Left hindlimb (tissue), 1 donor: ENCODE measurements at regions not wholly inside any gene's neighbourhood (a gene's known extent, or its start where the extent isn't known, plus 50 kb on each side); places are given as distances from the start of the nearest gene placed in this dataset.

Experiments used
- DNase-seq: peaks from one replicate; pipeline ENCODE4 v3.0.0-alpha.2; 2018

DNA sequence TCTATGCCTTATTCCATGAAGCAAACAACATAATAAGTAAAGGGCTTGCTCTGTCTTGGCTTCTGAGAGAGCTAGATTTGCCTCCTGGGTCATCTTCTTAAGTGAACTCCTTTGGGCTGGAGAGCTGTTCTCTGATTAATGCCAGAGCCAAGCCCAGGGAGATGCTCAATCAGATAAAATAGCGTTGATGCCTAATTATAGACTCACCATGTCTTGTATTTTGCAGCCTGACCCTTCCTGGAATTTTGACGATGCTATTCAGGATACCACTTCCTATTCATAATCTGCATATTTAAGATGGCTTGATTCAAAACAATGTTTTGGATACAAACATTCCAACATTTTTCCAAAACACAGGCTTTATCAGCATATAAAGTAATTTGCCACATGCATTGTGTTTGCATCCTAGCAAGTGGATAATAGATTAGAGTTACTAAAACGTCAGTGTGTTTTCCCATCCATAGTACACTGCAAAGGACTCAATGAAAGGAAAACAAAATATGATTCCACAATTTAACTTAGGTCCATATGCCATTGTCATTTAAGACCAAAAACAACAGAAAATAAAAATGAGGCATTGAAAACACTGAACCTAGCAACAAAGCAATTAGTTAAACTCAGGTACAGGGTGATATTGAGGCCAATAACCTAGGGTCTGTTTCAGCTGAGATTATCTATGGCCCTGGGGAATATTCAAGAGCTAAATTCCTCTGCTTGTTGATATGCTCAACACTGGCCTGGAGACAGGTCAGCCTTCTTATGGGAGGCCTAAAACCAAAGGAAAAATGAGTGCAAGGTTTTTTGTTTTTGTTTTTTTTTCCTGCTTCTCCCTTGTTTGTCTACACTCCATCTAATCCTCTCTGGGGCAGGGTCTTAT, 184.2 kb upstream of the FOXN3 start:
- no peak for DNase-seq

DNA sequence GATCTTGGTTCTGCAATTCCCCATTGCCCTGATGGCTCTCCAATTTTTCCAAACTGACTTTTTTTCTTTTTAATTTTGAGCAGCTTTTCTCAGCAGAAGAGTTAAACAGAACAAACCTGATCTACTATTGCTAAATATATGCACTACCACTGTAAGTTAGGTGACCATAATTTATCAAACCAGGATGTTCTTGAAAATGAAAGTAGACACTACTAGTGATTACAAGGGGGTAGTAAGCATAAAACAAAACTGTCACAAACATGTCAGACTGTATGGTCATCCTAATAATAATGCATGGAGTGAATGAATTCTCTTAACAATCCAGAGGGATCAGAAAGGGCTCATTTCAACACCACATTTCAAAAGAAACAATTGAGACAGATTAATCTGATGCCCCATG, 183.0 kb upstream of the FOXN3 start:
- DNase-seq: no peak

DNA sequence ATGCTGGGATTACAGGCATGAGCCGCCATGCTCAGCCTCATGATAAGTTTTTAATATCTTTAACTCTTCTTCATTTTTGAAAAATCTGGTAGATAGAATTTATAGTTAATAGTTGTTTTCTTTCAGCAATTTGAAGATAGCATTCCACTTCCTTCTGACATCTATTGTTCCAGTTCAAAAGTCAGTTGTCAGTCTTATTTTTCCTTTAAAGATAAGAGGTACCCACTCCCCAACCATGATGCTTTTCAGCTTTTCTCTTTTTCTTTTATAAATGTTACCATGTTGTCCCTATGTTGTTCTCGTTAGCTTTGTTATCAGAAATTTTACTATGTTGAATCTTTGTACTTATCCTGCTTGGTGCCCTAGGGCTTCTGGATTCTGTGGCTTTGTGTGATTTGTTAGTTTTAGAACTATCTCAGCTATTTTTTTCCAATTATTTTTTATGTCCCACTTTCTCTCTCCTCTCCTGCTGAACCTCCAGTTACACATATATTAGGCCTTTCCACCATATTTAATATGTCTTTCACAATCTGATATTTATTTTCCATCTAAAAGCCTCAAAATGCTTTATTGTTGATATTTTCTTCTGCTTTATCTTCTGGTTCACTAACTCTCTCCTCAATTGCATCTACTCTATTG, 181.6 kb upstream of the FOXN3 start:
- DNase-seq: no peak

DNA sequence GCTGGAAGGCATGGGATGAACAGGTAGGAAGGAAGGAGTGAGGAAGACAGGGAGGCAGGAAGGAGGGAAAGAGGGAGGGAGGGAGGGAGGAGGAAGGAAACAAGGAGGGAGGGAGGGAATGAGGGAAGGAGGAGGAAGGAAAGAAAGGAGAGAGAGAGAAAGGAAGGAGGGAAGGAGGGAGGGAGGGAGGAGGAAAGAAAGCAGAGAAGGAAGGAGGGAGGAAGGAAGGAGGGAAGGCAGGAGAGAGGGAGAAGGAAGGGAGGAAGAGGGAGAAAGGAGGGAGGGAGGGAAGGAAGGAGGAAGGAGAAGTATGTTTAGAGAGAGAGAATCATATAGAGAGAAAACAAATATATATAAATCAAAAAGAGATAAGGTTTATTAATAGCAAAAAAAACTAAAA, 175.9 kb upstream of the FOXN3 start:
- DNase-seq: no peak

DNA sequence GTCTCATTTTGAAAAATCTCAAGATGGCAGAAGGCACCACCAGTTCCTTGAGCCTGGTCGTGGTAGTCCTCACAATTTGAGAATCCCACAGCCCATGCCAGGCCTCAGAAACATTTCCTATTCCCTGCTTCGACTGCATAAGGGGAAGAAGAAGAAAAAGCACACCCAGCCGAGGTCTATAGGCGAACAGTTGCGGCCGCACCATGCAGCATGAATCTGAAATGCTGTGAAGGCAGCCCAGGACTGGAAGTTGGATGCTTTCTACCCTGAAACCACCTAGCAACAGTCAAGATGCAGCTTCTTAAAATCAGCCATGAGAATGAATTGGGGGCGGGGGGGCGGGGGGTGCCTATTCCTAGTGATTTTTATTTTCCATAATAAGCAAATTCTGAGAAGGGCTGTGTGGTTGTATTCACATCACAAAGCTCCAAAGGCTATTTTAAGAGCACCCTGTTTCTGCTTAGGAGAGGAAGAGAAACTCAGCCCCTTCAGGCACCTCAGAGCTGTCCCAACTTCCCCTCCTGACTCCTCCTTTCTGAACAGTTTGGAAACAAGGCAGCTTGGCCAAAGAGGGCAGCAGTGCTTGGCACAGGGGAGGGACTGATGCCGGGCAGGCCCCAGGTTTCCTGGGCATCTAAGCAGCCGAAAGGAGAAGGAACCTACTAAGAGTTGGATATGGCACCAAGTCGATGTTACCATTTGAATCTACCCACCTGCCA, 172.5 kb upstream of the FOXN3 start:
- no peak for DNase-seq

DNA sequence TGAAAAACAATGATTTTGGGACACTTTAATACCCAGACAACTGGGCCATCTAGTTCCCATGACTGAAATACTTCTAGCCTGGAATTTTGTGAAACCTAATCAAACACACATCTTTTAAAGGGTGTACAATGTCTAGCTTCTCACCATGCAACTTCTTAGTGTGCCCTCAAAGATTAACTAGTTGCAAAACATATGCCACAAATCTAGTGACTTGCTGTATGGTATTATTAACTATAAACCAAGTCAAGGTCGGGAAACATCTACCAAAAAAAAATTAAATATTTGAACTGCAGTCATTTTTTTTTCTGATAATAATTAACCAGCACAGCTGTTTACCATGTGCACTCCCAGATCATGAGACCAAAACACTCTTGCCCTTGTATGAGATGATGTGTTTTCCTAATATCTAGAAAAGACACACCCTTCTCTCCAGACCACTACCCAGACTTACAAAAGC, 171.8 kb upstream of the FOXN3 start:
- DNase-seq: no peak

DNA sequence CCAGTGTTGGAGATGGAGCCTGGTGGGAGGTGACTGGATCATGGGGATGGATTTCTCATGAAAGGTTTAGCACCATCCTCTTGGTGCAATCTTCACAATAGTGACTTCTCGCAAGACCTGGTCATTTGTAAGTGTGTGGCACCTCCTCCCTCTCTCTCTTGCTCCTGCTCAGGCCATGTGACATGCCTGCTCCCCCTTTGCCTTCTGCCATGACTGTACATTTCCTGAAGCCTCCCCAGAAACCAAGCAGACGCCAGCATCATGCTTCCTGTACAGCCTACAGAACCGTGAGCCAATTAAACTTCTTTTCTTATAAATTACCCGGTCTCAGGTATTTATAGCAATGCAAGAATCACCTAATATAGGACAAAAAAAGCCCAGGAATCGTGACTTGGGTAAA, 171.0 kb upstream of the FOXN3 start:
- DNase-seq: no peak

DNA sequence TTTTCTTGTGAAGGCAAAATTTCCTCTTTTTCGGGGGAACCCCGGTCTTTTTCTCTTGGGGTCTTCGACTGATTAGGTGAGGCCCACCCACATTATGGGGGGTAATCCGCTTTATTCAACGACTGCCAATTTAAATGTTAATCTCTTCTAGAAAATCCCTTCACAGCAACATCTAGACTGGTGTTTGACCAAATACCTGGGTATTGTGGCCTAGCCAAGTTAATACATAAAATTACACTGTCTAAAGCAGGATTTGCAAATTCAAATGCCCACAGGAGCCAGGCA, 170.0 kb upstream of the FOXN3 start:
- no peak for DNase-seq

DNA sequence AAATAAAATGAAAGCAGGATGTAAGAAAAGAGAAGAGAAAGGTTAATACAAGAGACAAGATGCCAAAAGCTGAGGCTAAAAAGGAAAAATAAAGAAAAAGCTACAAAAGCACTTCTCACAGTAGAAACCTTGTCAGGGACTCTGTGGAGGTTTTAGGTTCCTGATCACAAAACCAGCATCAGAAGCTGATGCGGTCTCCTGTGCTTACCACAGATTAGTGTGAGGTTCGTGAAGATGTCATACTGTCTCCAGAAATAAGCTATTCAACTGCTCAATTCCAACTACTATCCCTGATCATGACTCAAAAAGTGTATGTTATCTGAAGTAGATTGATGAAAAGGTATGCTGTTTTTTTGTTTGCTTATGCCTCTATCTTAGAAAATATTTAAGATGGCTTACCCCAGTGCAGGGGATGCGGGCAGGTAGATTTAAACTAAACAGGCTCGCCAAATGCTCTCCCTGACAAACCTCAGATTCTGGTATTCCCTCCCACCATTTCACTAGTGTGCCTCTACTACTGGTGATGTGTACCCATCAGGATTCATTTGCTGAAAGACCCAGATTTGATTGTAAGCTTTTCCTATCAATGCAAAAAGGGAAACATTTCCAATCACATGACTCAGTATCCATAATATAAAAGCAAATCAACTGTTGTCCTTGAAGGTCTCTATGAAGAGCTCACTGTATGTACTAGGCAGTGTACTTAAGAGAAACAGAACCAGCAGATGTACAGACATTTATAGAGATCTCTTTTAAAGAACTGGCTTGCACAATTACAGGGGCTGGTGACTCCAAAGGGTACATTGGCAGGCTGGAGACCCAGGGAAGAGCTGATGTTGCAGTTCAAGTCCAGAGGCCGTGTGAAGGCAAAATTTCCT, 169.5 kb upstream of the FOXN3 start:
- no peak for DNase-seq

DNA sequence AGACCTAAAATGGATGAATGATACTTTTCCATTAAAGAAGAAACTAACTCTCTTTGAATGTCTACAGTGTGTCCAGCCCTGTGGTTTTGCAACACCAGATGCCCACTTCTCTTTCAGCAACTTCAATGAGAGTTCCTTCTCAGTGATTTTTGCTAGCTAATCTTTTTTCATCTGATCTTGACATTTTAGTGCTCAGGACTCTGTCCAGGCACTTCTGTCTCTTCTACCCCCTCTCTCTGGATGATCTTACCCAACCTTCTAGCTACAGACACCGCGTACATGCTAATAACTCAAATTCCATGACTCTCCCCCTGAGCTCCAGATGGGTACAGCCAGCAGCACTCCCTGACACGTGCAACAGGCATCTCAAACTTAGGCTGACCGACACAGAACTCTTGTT, 161.1 kb upstream of the FOXN3 start:
- no peak for DNase-seq

DNA sequence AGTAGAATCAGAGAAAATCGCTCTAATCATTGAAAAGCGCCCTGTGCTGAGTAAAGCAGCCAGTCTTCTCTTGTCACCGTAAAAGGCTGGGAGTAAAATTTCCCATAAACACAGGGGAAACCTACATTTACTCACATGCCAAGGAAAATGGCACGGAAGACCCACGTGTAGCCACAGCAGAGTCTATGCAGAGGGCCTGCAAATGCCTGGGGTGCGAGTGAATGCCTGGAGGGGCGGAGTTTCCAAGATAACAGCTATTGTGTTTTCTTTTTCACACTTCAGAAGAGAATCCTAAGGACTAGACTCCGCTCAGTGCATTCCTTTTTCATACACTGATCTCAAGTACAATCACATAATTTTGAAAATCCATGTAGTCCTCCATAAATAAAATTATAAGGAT, 159.9 kb upstream of the FOXN3 start:
- no peak for DNase-seq

DNA sequence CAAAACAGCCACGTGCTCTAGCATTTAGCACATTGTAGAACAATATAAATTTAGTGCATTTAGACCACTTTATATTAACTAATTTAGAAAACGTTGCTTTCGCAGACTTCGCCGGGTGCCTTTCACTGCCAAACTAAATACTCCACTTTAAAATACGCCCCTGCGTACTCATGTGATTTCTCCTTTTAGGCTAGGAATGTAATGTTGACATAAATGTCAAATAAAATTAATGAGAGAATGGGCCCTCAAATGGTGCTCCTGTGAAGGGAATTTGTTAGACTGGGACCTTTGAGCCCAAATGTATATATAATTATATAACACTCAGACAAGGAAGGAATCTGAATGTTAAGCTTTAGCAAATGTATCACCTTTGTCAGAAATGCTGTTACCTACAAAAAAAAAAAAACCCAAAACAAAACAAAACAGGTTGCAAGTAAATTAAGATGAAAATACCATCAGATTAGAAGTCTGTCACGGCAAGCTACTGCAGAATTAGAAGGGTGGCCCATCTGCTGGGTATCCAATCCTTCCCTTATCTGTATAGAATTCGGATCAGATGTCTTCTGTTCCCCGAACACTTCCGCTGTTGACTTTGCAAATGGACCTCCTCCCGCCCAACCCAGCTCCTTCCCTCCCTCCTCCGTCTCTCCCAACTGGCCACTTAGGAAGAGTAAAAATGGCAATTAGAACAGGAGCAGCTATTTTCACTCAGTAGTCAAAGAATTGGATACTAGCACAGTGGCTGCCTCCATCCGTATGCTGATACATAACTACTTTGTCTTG, 159.3 kb upstream of the FOXN3 start:
- no peak for DNase-seq

DNA sequence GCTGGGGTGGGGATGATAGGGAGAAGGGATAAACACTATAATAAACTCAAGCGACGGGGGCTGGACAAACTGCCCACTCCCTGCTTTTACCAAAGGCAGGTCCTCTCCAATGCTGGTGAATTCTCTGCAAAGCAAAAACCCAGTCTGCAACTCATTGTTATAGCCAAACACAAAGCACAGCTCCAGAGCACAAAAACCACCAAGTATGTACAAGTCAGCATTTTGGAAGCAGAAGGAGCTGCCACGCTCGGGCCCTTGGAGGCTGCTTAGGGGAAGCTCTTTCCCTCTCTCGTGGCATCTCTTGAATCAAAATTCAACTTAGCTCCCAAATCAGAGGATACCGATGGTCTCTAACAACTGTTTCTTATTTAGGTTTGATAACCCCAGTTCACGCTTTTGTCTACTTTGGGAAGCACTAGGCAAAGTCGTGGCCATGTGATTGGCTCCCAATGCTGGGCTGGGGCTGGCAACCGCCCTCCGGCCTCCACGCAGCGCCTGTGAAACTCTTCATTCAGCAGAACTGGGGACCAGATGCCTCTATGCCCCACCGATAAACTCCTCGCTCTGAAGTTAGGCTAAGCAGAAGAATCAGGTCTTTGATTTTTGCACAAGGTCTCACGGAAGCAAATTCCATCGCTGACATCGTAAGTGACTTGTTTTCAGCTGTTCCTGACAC, 158.5 kb upstream of the FOXN3 start:
- DNase-seq: no peak

DNA sequence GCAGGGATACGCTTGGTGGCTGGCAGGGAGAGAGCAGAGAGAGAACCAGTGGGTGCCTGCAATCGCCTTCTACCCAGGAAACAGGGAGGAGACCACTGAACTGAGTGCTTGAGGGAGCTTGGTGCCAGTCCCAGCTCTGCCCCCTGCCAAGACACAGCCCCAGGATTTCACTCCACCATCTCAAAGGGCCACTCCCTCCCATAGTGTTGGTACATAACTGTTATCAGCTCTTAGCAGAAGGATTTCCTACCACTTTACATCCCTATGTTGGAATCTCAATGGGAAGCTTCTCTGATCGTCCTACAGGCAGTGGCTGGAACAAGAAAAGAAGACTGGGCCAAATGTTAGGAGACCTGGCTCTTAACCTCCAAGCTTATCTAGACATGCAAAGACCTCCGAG, 157.4 kb upstream of the FOXN3 start:
- no peak for DNase-seq

DNA sequence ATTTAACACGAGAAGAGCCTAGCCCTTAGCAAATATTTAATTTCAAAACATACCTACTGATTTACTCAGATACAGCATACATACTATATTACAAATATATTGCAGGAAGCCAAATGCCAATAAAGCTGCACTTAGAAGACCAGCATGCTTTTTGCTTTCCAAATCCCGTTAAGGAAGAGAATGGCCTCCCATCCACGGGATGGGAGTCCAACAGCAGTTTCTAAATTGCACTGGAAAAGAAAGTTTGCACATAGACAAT, 156.3 kb upstream of the FOXN3 start:
- DNase-seq: no peak

DNA sequence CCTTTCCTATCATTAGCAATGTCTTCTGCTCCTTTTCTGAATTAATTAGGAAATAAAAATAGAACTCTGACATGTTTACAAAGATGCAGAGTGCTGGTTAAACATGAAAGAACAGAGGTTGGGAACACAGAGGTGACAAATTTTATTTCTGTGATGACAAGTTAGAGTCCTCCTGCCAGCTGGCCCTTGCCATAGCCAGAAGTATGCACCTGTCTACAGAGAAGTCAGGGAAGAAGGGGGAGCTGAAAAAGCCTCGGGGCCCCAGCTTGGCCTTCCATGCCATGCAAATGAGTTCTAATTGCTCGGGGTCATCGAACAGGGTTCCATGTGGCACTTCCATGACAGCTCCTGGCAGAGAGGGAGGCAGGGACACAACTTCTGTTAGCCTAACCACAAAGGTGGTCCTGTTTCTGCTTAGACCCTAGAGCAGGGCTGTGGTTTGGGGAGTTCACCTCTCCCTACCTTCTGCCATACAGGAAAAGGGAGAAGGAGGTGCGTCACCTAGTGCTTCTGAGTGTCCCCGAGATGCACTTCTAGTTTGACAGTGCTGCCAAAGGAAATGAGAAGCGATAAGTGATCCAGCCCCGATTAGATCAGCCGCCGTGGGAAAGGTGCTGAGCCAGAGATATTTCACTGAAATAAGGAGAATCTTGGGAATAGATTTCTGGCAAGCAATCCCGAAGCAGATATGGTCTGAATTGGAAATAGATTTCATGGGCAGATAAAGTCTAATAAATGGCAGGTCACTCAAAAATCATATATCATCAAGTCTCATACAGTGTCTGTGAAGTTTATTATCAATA, 155.8 kb upstream of the FOXN3 start:
- DNase-seq: no peak

DNA sequence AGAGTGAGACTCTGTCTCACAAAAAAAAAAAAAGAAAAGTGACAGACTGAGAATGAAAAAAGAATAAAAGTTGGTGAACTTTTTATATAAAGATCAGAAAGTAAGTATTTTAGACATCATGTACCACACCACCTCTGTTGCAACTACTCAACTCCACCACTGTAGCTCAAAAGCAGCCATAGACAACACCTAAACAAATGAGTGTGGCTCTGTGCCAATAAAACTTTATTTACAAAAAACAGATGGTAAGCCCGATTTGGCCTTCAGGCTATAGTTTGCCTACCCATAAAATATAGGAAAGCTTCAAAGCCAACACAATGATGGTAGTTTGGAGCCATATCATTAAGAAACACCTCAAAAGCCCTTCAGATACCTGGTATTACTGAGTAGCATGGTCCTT, 154.5 kb upstream of the FOXN3 start:
- DNase-seq: no peak

DNA sequence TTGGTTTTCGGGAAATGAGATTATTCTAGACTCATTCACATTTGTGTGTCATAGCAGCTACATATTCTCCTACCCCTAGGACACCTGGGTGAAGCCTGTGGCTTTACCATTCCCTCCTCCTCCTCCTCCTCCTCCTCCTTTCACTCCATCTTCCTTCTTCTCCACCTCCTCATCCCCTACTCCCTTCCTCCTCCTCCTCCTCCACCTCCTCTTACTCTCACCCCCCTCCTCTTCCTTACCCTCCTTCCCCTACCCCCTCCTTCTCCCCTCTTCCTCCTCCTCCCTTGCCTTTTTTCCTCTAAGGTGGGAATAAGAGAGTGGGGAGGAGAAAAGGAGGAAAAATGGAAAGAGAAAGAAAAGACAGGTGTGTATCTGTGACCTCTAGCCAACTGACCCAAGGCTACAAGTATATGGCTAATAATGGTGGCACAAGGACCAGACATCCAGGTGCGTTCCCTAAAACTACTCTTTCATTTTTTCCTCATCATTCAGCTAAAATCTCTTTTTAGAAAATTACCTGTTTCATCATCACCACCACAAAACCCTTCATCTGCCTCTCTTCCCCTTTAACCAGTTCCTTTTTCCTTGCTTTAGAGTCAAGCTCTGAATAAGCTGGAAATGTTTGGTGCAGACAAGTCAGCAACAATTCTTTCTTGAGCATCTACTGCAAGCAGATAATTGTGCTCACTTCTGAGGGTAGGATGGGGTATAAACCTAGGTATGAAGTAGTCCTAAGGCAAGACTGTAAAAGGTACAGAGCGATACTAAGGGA, 149.8 kb upstream of the FOXN3 start:
- DNase-seq: no peak

DNA sequence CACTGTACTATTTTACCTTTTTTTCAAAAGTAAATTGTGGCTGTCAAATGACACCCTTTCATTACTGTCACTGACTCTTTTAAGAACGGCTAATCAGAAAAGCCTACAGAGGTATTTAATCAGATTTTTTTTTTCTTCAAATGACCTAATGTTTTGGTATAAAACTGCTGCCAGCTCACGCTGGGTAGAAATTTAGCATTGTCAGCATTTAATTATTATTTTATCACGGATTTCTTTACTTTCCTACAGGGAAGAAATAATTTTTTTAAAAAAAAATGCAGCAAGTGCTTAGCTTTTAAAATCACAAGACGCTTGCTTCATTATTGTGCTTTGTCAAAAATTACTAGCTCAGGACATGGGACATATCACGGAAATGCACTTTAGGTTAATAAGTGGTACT, 149.1 kb upstream of the FOXN3 start:
- DNase-seq: no peak

DNA sequence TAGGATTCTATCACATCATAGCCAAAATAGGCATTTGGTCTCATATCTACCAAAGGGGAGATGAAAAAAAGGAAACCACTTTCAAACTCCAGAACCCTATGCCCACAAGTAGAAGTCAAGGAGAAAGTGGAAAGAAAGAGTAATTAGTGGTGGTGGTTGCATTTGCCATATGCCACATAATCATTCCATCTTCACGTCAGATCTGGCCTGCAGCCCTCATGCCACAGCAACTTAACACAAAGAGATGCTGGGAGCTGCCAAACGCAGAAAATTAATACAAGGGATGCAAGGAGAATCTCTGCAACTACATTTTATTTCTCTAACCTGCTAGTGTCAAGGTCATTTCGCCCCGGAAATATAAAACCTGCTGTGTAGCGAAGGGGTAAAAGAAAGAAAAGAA, 148.6 kb upstream of the FOXN3 start:
- DNase-seq: no peak
